ENCODE measurements at regions not wholly inside any gene's neighbourhood (a gene's known extent, or its start where the extent isn't known, plus 50 kb on each side); places are given as distances from the start of the nearest gene placed in this dataset.

- Histone ChIP-seq H3K9ac (ENCODE audit: low read length in 5 of 5) (no peak overlapping the region), H3K4me3 (ENCODE audit: low read depth in 1 of 5, low read length in 5 of 5) (no peak overlapping the region), H3K36me3 (ENCODE audit: control insufficient read depth in 5 of 5, insufficient read depth in 5 of 5, low read length in 5 of 5) (no peaks in the 10 kb centered on the region), H3K4me1 (ENCODE audit: control insufficient read depth in 5 of 5, insufficient read depth in 5 of 5, low read length in 5 of 5) (no peaks in the 10 kb centered on the region), H3K27ac (ENCODE audit: low read depth, low read length) (no peak overlapping the region), H3K9me3 (ENCODE audit: control insufficient read depth in 5 of 5, low read length in 5 of 5) (no peaks in the 10 kb centered on the region), H3K27me3 (ENCODE audit: control insufficient read depth in 5 of 5, insufficient read depth in 4 of 5, low read length in 5 of 5) (no peaks in the 10 kb centered on the region)
Observed at GRCh38 chr1:57959531-57960241, 535.8 kb upstream of the DAB1 start.

- Histone ChIP-seq H3K27me3 (ENCODE audit: control insufficient read depth in 5 of 5, insufficient read depth in 4 of 5, low read length in 5 of 5) (no peaks in the 10 kb centered on the region), H3K9me3 (ENCODE audit: control insufficient read depth in 5 of 5, low read length in 5 of 5) (no peaks in the 10 kb centered on the region), H3K27ac (ENCODE audit: low read depth, low read length) (no peak overlapping the region), H3K9ac (ENCODE audit: low read length in 5 of 5) (no peak overlapping the region), H3K4me3 (ENCODE audit: low read depth in 1 of 5, low read length in 5 of 5) (no peak overlapping the region), H3K4me1 (ENCODE audit: control insufficient read depth in 5 of 5, insufficient read depth in 5 of 5, low read length in 5 of 5) (no peaks in the 10 kb centered on the region), H3K36me3 (ENCODE audit: control insufficient read depth in 5 of 5, insufficient read depth in 5 of 5, low read length in 5 of 5) (no peaks in the 10 kb centered on the region)
Observed at GRCh38 chr1:57957576-57957975, 533.7 kb upstream of the DAB1 start.

- Histone ChIP-seq H3K36me3 (ENCODE audit: control insufficient read depth in 5 of 5, insufficient read depth in 5 of 5, low read length in 5 of 5) (no peaks in the 10 kb centered on the region), H3K4me3 (ENCODE audit: low read depth in 1 of 5, low read length in 5 of 5) (no peak overlapping the region), H3K9me3 (ENCODE audit: control insufficient read depth in 5 of 5, low read length in 5 of 5) (no peaks in the 10 kb centered on the region), H3K4me1 (ENCODE audit: control insufficient read depth in 5 of 5, insufficient read depth in 5 of 5, low read length in 5 of 5) (no peaks in the 10 kb centered on the region), H3K27ac (ENCODE audit: low read depth, low read length) (no peak overlapping the region), H3K27me3 (ENCODE audit: control insufficient read depth in 5 of 5, insufficient read depth in 4 of 5, low read length in 5 of 5) (no peaks in the 10 kb centered on the region), H3K9ac (ENCODE audit: low read length in 5 of 5) (no peak overlapping the region)
Observed at GRCh38 chr1:57951390-57951789, 527.5 kb upstream of the DAB1 start.

GRCh38 chr1:57949168-57949567 is 525.3 kb upstream of the DAB1 start:
- Histone ChIP-seq H3K27ac (ENCODE audit: low read depth, low read length) (no peak overlapping the region), H3K27me3 (ENCODE audit: control insufficient read depth in 5 of 5, insufficient read depth in 4 of 5, low read length in 5 of 5) (no peaks in the 10 kb centered on the region), H3K36me3 (ENCODE audit: control insufficient read depth in 5 of 5, insufficient read depth in 5 of 5, low read length in 5 of 5) (no peaks in the 10 kb centered on the region), H3K4me3 (ENCODE audit: low read depth in 1 of 5, low read length in 5 of 5) (no peak overlapping the region), H3K4me1 (ENCODE audit: control insufficient read depth in 5 of 5, insufficient read depth in 5 of 5, low read length in 5 of 5) (no peaks in the 10 kb centered on the region), H3K9ac (ENCODE audit: low read length in 5 of 5) (no peak overlapping the region), H3K9me3 (ENCODE audit: control insufficient read depth in 5 of 5, low read length in 5 of 5) (no peaks in the 10 kb centered on the region)

- no peak overlapping the region for H3K27ac ChIP-seq (ENCODE audit: low read depth, low read length)
- H3K27me3 ChIP-seq (ENCODE audit: control insufficient read depth in 5 of 5, insufficient read depth in 4 of 5, low read length in 5 of 5) = no peaks in the 10 kb centered on the region
- H3K4me3 ChIP-seq (ENCODE audit: low read depth in 1 of 5, low read length in 5 of 5) = no peak overlapping the region
- peaks cover 0 to 5% (median 0%) of the 10 kb centered on the region in 5 donors for H3K9me3 ChIP-seq (ENCODE audit: control insufficient read depth in 5 of 5, low read length in 5 of 5)
- no peaks in the 10 kb centered on the region for H3K4me1 ChIP-seq (ENCODE audit: control insufficient read depth in 5 of 5, insufficient read depth in 5 of 5, low read length in 5 of 5)
- no peak overlapping the region for H3K9ac ChIP-seq (ENCODE audit: low read length in 5 of 5)
- no peaks in the 10 kb centered on the region for H3K36me3 ChIP-seq (ENCODE audit: control insufficient read depth in 5 of 5, insufficient read depth in 5 of 5, low read length in 5 of 5)
Observed at GRCh38 chr1:57947471-57947870, 523.6 kb upstream of the DAB1 start.

- no peak overlapping the region for H3K9ac ChIP-seq (ENCODE audit: low read length in 5 of 5)
- H3K9me3 ChIP-seq (ENCODE audit: control insufficient read depth in 5 of 5, low read length in 5 of 5) = peaks cover 0 to 7% (median 0%) of the 10 kb centered on the region in 5 donors
- no peak overlapping the region for H3K27ac ChIP-seq (ENCODE audit: low read depth, low read length)
- no peak overlapping the region for H3K4me3 ChIP-seq (ENCODE audit: low read depth in 1 of 5, low read length in 5 of 5)
- H3K4me1 ChIP-seq (ENCODE audit: control insufficient read depth in 5 of 5, insufficient read depth in 5 of 5, low read length in 5 of 5) = no peaks in the 10 kb centered on the region
- H3K27me3 ChIP-seq (ENCODE audit: control insufficient read depth in 5 of 5, insufficient read depth in 4 of 5, low read length in 5 of 5) = no peaks in the 10 kb centered on the region
- no peaks in the 10 kb centered on the region for H3K36me3 ChIP-seq (ENCODE audit: control insufficient read depth in 5 of 5, insufficient read depth in 5 of 5, low read length in 5 of 5)
Observed at GRCh38 chr1:57945045-57945444, 521.2 kb upstream of the DAB1 start.

GRCh38 chr1:57943365-57943764 is 519.5 kb upstream of the DAB1 start:
- no peak overlapping the region for H3K27ac ChIP-seq (ENCODE audit: low read depth, low read length)
- no peaks in the 10 kb centered on the region for H3K27me3 ChIP-seq (ENCODE audit: control insufficient read depth in 5 of 5, insufficient read depth in 4 of 5, low read length in 5 of 5)
- H3K9me3 ChIP-seq (ENCODE audit: control insufficient read depth in 5 of 5, low read length in 5 of 5) = peaks cover 0 to 11% (median 4%) of the 10 kb centered on the region in 5 donors
- H3K4me3 ChIP-seq (ENCODE audit: low read depth in 1 of 5, low read length in 5 of 5) = no peak overlapping the region
- H3K4me1 ChIP-seq (ENCODE audit: control insufficient read depth in 5 of 5, insufficient read depth in 5 of 5, low read length in 5 of 5) = no peaks in the 10 kb centered on the region
- no peak overlapping the region for H3K9ac ChIP-seq (ENCODE audit: low read length in 5 of 5)
- no peaks in the 10 kb centered on the region for H3K36me3 ChIP-seq (ENCODE audit: control insufficient read depth in 5 of 5, insufficient read depth in 5 of 5, low read length in 5 of 5)

- Histone ChIP-seq H3K4me3 (ENCODE audit: low read depth in 1 of 5, low read length in 5 of 5) (no peak overlapping the region), H3K36me3 (ENCODE audit: control insufficient read depth in 5 of 5, insufficient read depth in 5 of 5, low read length in 5 of 5) (no peaks in the 10 kb centered on the region), H3K9ac (ENCODE audit: low read length in 5 of 5) (no peak overlapping the region), H3K27me3 (ENCODE audit: control insufficient read depth in 5 of 5, insufficient read depth in 4 of 5, low read length in 5 of 5) (no peaks in the 10 kb centered on the region), H3K4me1 (ENCODE audit: control insufficient read depth in 5 of 5, insufficient read depth in 5 of 5, low read length in 5 of 5) (no peaks in the 10 kb centered on the region), H3K27ac (ENCODE audit: low read depth, low read length) (no peak overlapping the region), H3K9me3 (ENCODE audit: control insufficient read depth in 5 of 5, low read length in 5 of 5) (peaks cover 0 to 9% (median 4%) of the 10 kb centered on the region in 5 donors)
Observed at GRCh38 chr1:57934745-57935144, 510.9 kb upstream of the DAB1 start.

GRCh38 chr1:57927003-57927402 is 503.1 kb upstream of the DAB1 start:
- no peak overlapping the region for H3K4me3 ChIP-seq (ENCODE audit: low read depth in 1 of 5, low read length in 5 of 5)
- H3K4me1 ChIP-seq (ENCODE audit: control insufficient read depth in 5 of 5, insufficient read depth in 5 of 5, low read length in 5 of 5) = no peaks in the 10 kb centered on the region
- no peak overlapping the region for H3K27ac ChIP-seq (ENCODE audit: low read depth, low read length)
- H3K27me3 ChIP-seq (ENCODE audit: control insufficient read depth in 5 of 5, insufficient read depth in 4 of 5, low read length in 5 of 5) = no peaks in the 10 kb centered on the region
- H3K9ac ChIP-seq (ENCODE audit: low read length in 5 of 5) = no peak overlapping the region
- no peaks in the 10 kb centered on the region for H3K36me3 ChIP-seq (ENCODE audit: control insufficient read depth in 5 of 5, insufficient read depth in 5 of 5, low read length in 5 of 5)
- H3K9me3 ChIP-seq (ENCODE audit: control insufficient read depth in 5 of 5, low read length in 5 of 5) = no peaks in the 10 kb centered on the region

GRCh38 chr1:57926025-57926552 is 502.2 kb upstream of the DAB1 start:
- H3K27ac ChIP-seq (ENCODE audit: low read depth, low read length) = no peak overlapping the region
- no peak overlapping the region for H3K4me3 ChIP-seq (ENCODE audit: low read depth in 1 of 5, low read length in 5 of 5)
- H3K4me1 ChIP-seq (ENCODE audit: control insufficient read depth in 5 of 5, insufficient read depth in 5 of 5, low read length in 5 of 5) = no peaks in the 10 kb centered on the region
- H3K9me3 ChIP-seq (ENCODE audit: control insufficient read depth in 5 of 5, low read length in 5 of 5) = no peaks in the 10 kb centered on the region
- no peaks in the 10 kb centered on the region for H3K27me3 ChIP-seq (ENCODE audit: control insufficient read depth in 5 of 5, insufficient read depth in 4 of 5, low read length in 5 of 5)
- H3K9ac ChIP-seq (ENCODE audit: low read length in 5 of 5) = no peak overlapping the region
- H3K36me3 ChIP-seq (ENCODE audit: control insufficient read depth in 5 of 5, insufficient read depth in 5 of 5, low read length in 5 of 5) = no peaks in the 10 kb centered on the region

Data from subcutaneous abdominal adipose tissue (tissue), 5 donors.